ENCODE measurements at regions not wholly inside any gene's neighbourhood (a gene's known extent, or its start where the extent isn't known, plus 50 kb on each side); places are given as distances from the start of the nearest gene placed in this dataset.

DNA sequence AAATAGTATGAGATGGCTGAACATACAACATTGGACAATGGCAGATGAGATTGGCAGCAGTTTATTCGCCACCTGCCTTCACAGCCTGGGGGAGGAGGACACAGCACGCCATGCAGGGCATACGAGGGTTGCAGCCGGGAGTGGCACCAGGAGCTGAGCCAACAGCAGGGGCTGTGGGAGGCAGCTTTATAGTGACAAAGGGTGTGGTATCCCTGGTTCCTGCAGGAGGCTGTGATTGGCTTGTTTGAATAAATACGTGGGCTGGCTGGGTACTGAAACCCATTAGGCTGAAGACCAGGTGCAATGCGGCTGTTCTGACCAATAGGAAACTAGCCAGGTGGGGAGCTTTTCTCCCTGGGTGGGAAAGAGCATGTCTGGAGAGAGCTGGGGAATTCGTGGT, 68.9 kb upstream of the LEP start:
- TF ChIP-seq, protein P1, sequence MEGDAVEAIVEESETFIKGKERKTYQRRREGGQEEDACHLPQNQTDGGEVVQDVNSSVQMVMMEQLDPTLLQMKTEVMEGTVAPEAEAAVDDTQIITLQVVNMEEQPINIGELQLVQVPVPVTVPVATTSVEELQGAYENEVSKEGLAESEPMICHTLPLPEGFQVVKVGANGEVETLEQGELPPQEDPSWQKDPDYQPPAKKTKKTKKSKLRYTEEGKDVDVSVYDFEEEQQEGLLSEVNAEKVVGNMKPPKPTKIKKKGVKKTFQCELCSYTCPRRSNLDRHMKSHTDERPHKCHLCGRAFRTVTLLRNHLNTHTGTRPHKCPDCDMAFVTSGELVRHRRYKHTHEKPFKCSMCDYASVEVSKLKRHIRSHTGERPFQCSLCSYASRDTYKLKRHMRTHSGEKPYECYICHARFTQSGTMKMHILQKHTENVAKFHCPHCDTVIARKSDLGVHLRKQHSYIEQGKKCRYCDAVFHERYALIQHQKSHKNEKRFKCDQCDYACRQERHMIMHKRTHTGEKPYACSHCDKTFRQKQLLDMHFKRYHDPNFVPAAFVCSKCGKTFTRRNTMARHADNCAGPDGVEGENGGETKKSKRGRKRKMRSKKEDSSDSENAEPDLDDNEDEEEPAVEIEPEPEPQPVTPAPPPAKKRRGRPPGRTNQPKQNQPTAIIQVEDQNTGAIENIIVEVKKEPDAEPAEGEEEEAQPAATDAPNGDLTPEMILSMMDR (IDR thresholded peaks at IDR 0.05): no peak
- no peak for TF ChIP-seq POLR2A (IDR thresholded peaks at IDR 0.05)

Data from tibial nerve (tissue), 3 donors.